ENCODE measurements at regions not wholly inside any gene's neighbourhood (a gene's known extent, or its start where the extent isn't known, plus 50 kb on each side); places are given as distances from the start of the nearest gene placed in this dataset.

- Mint-ChIP-seq H3K27me3 (no peaks in the 10 kb centered on the region), H3K9me3 (ENCODE audit: insufficient read depth) (peaks cover 6% of the 10 kb centered on the region), H3K4me1 (no peaks in the 10 kb centered on the region), H3K4me3 (no peak overlapping the region), H3K27ac (no peak overlapping the region)
- no peak overlapping the region for H2AFZ ChIP-seq (ENCODE audit: insufficient read depth, low read depth, low read length, poor library complexity, severe bottlenecking)
- no peak overlapping the region for H3K27ac ChIP-seq (ENCODE audit: low read length in 2 of 2)
- no peak for DNase-seq
- H4K20me1 ChIP-seq (ENCODE audit: control insufficient read depth, insufficient read depth, low read length, poor library complexity, severe bottlenecking) = no peaks in the 10 kb centered on the region
- no peak overlapping the region for H3K4me3 ChIP-seq (ENCODE audit: control extremely low read depth in 1 of 5, extremely low read depth in 1 of 5, insufficient read depth in 1 of 5, low read depth in 2 of 5, low read length in 4 of 5)
- ATAC-seq (ENCODE audit: low read depth) = no peak
- peaks cover 0 to 11% (median 9%) of the 10 kb centered on the region in 3 donors for H3K9me3 ChIP-seq (ENCODE audit: control extremely low read depth in 1 of 3, control insufficient read depth in 2 of 3, insufficient read depth in 1 of 3, low read length in 2 of 3)
- ChIA-PET CTCF (no interaction called here), POLR2A (no interaction called here)
- no peak for TF ChIP-seq CTCF (IDR thresholded peaks at IDR 0.05)
- TF ChIP-seq EZH2 (IDR thresholded peaks at IDR 0.05; ENCODE audit: borderline replicate concordance, insufficient read depth, low read depth, low read length, poor library complexity, severe bottlenecking) = no peak
- H3K4me2 ChIP-seq (replicated peaks; ENCODE audit: low read depth, low read length, poor library complexity, severe bottlenecking) = no peak overlapping the region
- intact Hi-C loops (cut with micrococcal nuclease) = no loop called here
- WGBS (ENCODE audit: insufficient coverage) = 63% methylated on average over 1 of the region's 2 CpGs
- H3K36me3 ChIP-seq (replicated peaks in 1 of 2; ENCODE audit: control extremely low read depth in 1 of 2, control insufficient read depth in 1 of 2, extremely low read depth in 1 of 2, insufficient read depth in 2 of 2, low read length in 1 of 2) = no peaks in the 10 kb centered on the region
- H3K4me1 ChIP-seq (ENCODE audit: control insufficient read depth in 2 of 2, insufficient read depth in 2 of 2, low read length in 2 of 2) = no peaks in the 10 kb centered on the region
- H3K79me2 ChIP-seq (ENCODE audit: control insufficient read depth, insufficient read depth, low read length) = no peaks in the 10 kb centered on the region
- H3K27me3 ChIP-seq (replicated peaks in 1 of 4; ENCODE audit: control extremely low read depth in 1 of 4, control insufficient read depth in 3 of 4, insufficient read depth in 4 of 4, low read length in 3 of 4) = no peaks in the 10 kb centered on the region
- H3K9ac ChIP-seq (ENCODE audit: low read length) = no peak overlapping the region
Measured at GRCh38 chr12:87074781-87075180, 818.6 kb upstream of the MGAT4C start.

- Mint-ChIP-seq H3K4me1 (no peaks in the 10 kb centered on the region), H3K9me3 (ENCODE audit: insufficient read depth) (no peaks in the 10 kb centered on the region), H3K27ac (no peak overlapping the region), H3K4me3 (no peak overlapping the region), H3K27me3 (no peaks in the 10 kb centered on the region)
- ChIA-PET POLR2A (no interaction called here), CTCF (no interaction called here)
- Histone ChIP-seq H2AFZ (ENCODE audit: insufficient read depth, low read depth, low read length, poor library complexity, severe bottlenecking) (no peak overlapping the region), H3K27ac (ENCODE audit: low read length in 2 of 2) (no peak overlapping the region), H3K4me2 (replicated peaks; ENCODE audit: low read depth, low read length, poor library complexity, severe bottlenecking) (no peak overlapping the region), H3K9me3 (ENCODE audit: control extremely low read depth in 1 of 3, control insufficient read depth in 2 of 3, insufficient read depth in 1 of 3, low read length in 2 of 3) (no peaks in the 10 kb centered on the region), H3K36me3 (replicated peaks in 1 of 2; ENCODE audit: control extremely low read depth in 1 of 2, control insufficient read depth in 1 of 2, extremely low read depth in 1 of 2, insufficient read depth in 2 of 2, low read length in 1 of 2) (no peaks in the 10 kb centered on the region), H3K4me3 (ENCODE audit: control extremely low read depth in 1 of 5, extremely low read depth in 1 of 5, insufficient read depth in 1 of 5, low read depth in 2 of 5, low read length in 4 of 5) (no peak overlapping the region), H3K79me2 (ENCODE audit: control insufficient read depth, insufficient read depth, low read length) (no peaks in the 10 kb centered on the region), H3K27me3 (replicated peaks in 1 of 4; ENCODE audit: control extremely low read depth in 1 of 4, control insufficient read depth in 3 of 4, insufficient read depth in 4 of 4, low read length in 3 of 4) (no peaks in the 10 kb centered on the region), H4K20me1 (ENCODE audit: control insufficient read depth, insufficient read depth, low read length, poor library complexity, severe bottlenecking) (no peaks in the 10 kb centered on the region), H3K9ac (ENCODE audit: low read length) (no peak overlapping the region), H3K4me1 (ENCODE audit: control insufficient read depth in 2 of 2, insufficient read depth in 2 of 2, low read length in 2 of 2) (no peaks in the 10 kb centered on the region)
- ATAC-seq (ENCODE audit: low read depth) = no peak
- TF ChIP-seq EZH2 (IDR thresholded peaks at IDR 0.05; ENCODE audit: borderline replicate concordance, insufficient read depth, low read depth, low read length, poor library complexity, severe bottlenecking) (no peak), CTCF (IDR thresholded peaks at IDR 0.05) (no peak)
- intact Hi-C loops (cut with micrococcal nuclease) = no loop called here
- DNase-seq = no peak
- no CpG with 5 or more reads among the region's 2 CpGs for WGBS (ENCODE audit: insufficient coverage)
Measured at GRCh38 chr12:87066326-87066725, 810.1 kb upstream of the MGAT4C start.

All from B cell (primary cell).